Sigmoid colon (tissue), 4 donors: ENCODE measurements at regions not wholly inside any gene's neighbourhood (a gene's known extent, or its start where the extent isn't known, plus 50 kb on each side); places are given as distances from the start of the nearest gene placed in this dataset.
"Not testable (repeated sequence)": the region's sequence is repeated elsewhere in the genome, so short reads cannot be mapped to it uniquely, and the experiment has no call there.

ENCODE experiments used
- CTCF ChIP-seq, 4 experiments: fragments of 450-650 bp in 3 of 4; fragments of 200-600 bp in 1 of 4; IDR thresholded peaks; one replicate each; pipeline ENCODE4 v1.5.1; 2016 to 2019; ENCODE audit warnings: antibody characterized with exemption in 4 of 4, mild to moderate bottlenecking in 3 of 4, moderate library complexity in 2 of 4
- EP300 ChIP-seq, 4 donors: sonication (generic); formaldehyde crosslinking; IDR thresholded peaks; one replicate each; pipeline ENCODE4 v1.6.1; 2017; ENCODE audit warnings: antibody characterized with exemption in 4 of 4
- POLR2AphosphoS5 ChIP-seq, 4 donors: sonication (generic); formaldehyde crosslinking; IDR thresholded peaks; one replicate each; pipeline ENCODE4 v1.6.1; 2017; ENCODE audit warnings: antibody characterized with exemption in 4 of 4

- not testable (repeated sequence) for TF ChIP-seq POLR2AphosphoS5, CTCF, EP300 (IDR thresholded peaks at IDR 0.05)
Observed at GRCh38 chr2:131923287-131923686, 238.5 kb downstream of the ANKRD30BL start.
